ENCODE measurements at regions not wholly inside any gene's neighbourhood (a gene's known extent, or its start where the extent isn't known, plus 50 kb on each side); places are given as distances from the start of the nearest gene placed in this dataset.

- no peak overlapping the region for H3K4me3 ChIP-seq (replicated peaks in 1 of 4; ENCODE audit: control extremely low read depth in 1 of 4, insufficient read depth in 1 of 4, low read depth in 3 of 4, low read length in 4 of 4)
- H2AFZ ChIP-seq (ENCODE audit: low read length), result no peak overlapping the region
- peaks cover 14% of the 10 kb centered on the region for H3K4me1 ChIP-seq (ENCODE audit: control insufficient read depth, extremely low read depth, insufficient read depth, low read length)
- H3K27me3 ChIP-seq (ENCODE audit: control insufficient read depth, insufficient read depth, low read length), result no peaks in the 10 kb centered on the region
- DNase-seq (ENCODE audit: low read depth in 2 of 2), result peak; percentile 93 to 97
- H3K9me3 ChIP-seq (ENCODE audit: control insufficient read depth, insufficient read depth, low read depth, low read length), result no peaks in the 10 kb centered on the region
- no peaks in the 10 kb centered on the region for H3K79me2 ChIP-seq (ENCODE audit: control insufficient read depth, insufficient read depth, low read length)
- H3K36me3 ChIP-seq (ENCODE audit: control insufficient read depth, insufficient read depth, low read length), result no peaks in the 10 kb centered on the region
- TF ChIP-seq EZH2 (IDR thresholded peaks at IDR 0.05; ENCODE audit: low read length, missing control alignments), result no peak
- TF ChIP-seq CTCF (conservative IDR thresholded peaks at IDR 0.05 in 1 of 2, IDR thresholded peaks at IDR 0.05 in 1 of 2; ENCODE audit: low read depth in 1 of 2, low read length in 2 of 2), result no peak
- no peaks in the 10 kb centered on the region for H4K20me1 ChIP-seq (ENCODE audit: control insufficient read depth, extremely low read depth, insufficient read depth, low read length)
- H3K9ac ChIP-seq (ENCODE audit: insufficient read depth, low read length), result no peak overlapping the region
- H3K27ac ChIP-seq (ENCODE audit: insufficient read depth, low read length), result no peak overlapping the region
- peak overlapping the region; percentile 4 for H3K4me2 ChIP-seq (ENCODE audit: extremely low read depth, insufficient read depth, low read length)
Observed at GRCh38 chr3:30227571-30228301, 378.7 kb upstream of the TGFBR2 start.

GRCh38 chr3:30228302-30228631 is 378.1 kb upstream of the TGFBR2 start:
- H3K36me3 ChIP-seq (ENCODE audit: control insufficient read depth, insufficient read depth, low read length), result no peaks in the 10 kb centered on the region
- DNase-seq (ENCODE audit: low read depth in 2 of 2), result no peak
- no peak overlapping the region for H2AFZ ChIP-seq (ENCODE audit: low read length)
- peak overlapping the region; percentile 39 for H3K27ac ChIP-seq (ENCODE audit: insufficient read depth, low read length)
- H3K9me3 ChIP-seq (ENCODE audit: control insufficient read depth, insufficient read depth, low read depth, low read length), result no peaks in the 10 kb centered on the region
- no peaks in the 10 kb centered on the region for H3K79me2 ChIP-seq (ENCODE audit: control insufficient read depth, insufficient read depth, low read length)
- H3K4me2 ChIP-seq (ENCODE audit: extremely low read depth, insufficient read depth, low read length), result no peak overlapping the region
- H4K20me1 ChIP-seq (ENCODE audit: control insufficient read depth, extremely low read depth, insufficient read depth, low read length), result no peaks in the 10 kb centered on the region
- no peaks in the 10 kb centered on the region for H3K27me3 ChIP-seq (ENCODE audit: control insufficient read depth, insufficient read depth, low read length)
- H3K9ac ChIP-seq (ENCODE audit: insufficient read depth, low read length), result no peak overlapping the region
- peaks cover 14% of the 10 kb centered on the region for H3K4me1 ChIP-seq (ENCODE audit: control insufficient read depth, extremely low read depth, insufficient read depth, low read length)
- TF ChIP-seq CTCF (conservative IDR thresholded peaks at IDR 0.05 in 1 of 2, IDR thresholded peaks at IDR 0.05 in 1 of 2; ENCODE audit: low read depth in 1 of 2, low read length in 2 of 2) (no peak), EZH2 (IDR thresholded peaks at IDR 0.05; ENCODE audit: low read length, missing control alignments) (no peak)
- no peak overlapping the region for H3K4me3 ChIP-seq (replicated peaks in 1 of 4; ENCODE audit: control extremely low read depth in 1 of 4, insufficient read depth in 1 of 4, low read depth in 3 of 4, low read length in 4 of 4)

- Histone ChIP-seq H3K27me3 (ENCODE audit: control insufficient read depth, insufficient read depth, low read length) (no peaks in the 10 kb centered on the region), H3K27ac (ENCODE audit: insufficient read depth, low read length) (no peak overlapping the region), H3K36me3 (ENCODE audit: control insufficient read depth, insufficient read depth, low read length) (no peaks in the 10 kb centered on the region), H3K79me2 (ENCODE audit: control insufficient read depth, insufficient read depth, low read length) (no peaks in the 10 kb centered on the region), H3K4me1 (ENCODE audit: control insufficient read depth, extremely low read depth, insufficient read depth, low read length) (peaks cover 14% of the 10 kb centered on the region), H4K20me1 (ENCODE audit: control insufficient read depth, extremely low read depth, insufficient read depth, low read length) (no peaks in the 10 kb centered on the region), H3K9ac (ENCODE audit: insufficient read depth, low read length) (no peak overlapping the region), H2AFZ (ENCODE audit: low read length) (no peak overlapping the region), H3K4me2 (ENCODE audit: extremely low read depth, insufficient read depth, low read length) (peak overlapping the region; percentile 15), H3K4me3 (replicated peaks in 1 of 4; ENCODE audit: control extremely low read depth in 1 of 4, insufficient read depth in 1 of 4, low read depth in 3 of 4, low read length in 4 of 4) (no peak overlapping the region), H3K9me3 (ENCODE audit: control insufficient read depth, insufficient read depth, low read depth, low read length) (no peaks in the 10 kb centered on the region)
- TF ChIP-seq EZH2 (IDR thresholded peaks at IDR 0.05; ENCODE audit: low read length, missing control alignments), result no peak
- peak; percentile 46 to 66 for DNase-seq (ENCODE audit: low read depth in 2 of 2)
Observed at GRCh38 chr3:30231277-30232141, 374.9 kb upstream of the TGFBR2 start.

Measured in fibroblast of lung (primary cell).